ENCODE measurements at regions not wholly inside any gene's neighbourhood (a gene's known extent, or its start where the extent isn't known, plus 50 kb on each side); places are given as distances from the start of the nearest gene placed in this dataset.

- Mint-ChIP-seq H3K27ac (ENCODE audit: unreplicated experiment) (no peak overlapping the region), H3K4me3 (ENCODE audit: unreplicated experiment) (no peak overlapping the region), H3K4me1 (ENCODE audit: low read depth, unreplicated experiment) (no peaks in the 10 kb centered on the region), H3K9me3 (ENCODE audit: unreplicated experiment) (peaks cover 6% of the 10 kb centered on the region), H3K27me3 (ENCODE audit: unreplicated experiment) (no peaks in the 10 kb centered on the region), H3K36me3 (ENCODE audit: unreplicated experiment) (peaks cover 5% of the 10 kb centered on the region)
- no peak for DNase-seq
- no peak for TF ChIP-seq CTCF (IDR thresholded peaks at IDR 0.05; ENCODE audit: partially characterized antibody, unreplicated experiment)
Measured at GRCh38 chr16:5709889-5710288, 612.3 kb upstream of the EEF2KMT start.

GRCh38 chr16:5706211-5706610, 608.6 kb upstream of the EEF2KMT start:
- no peak for DNase-seq
- Mint-ChIP-seq H3K27ac (ENCODE audit: unreplicated experiment) (peak overlapping the region; percentile 4), H3K4me3 (ENCODE audit: unreplicated experiment) (no peak overlapping the region), H3K27me3 (ENCODE audit: unreplicated experiment) (peaks cover 3% of the 10 kb centered on the region), H3K4me1 (ENCODE audit: low read depth, unreplicated experiment) (no peaks in the 10 kb centered on the region), H3K36me3 (ENCODE audit: unreplicated experiment) (peaks cover 7% of the 10 kb centered on the region), H3K9me3 (ENCODE audit: unreplicated experiment) (peaks cover 7% of the 10 kb centered on the region)
- TF ChIP-seq CTCF (IDR thresholded peaks at IDR 0.05; ENCODE audit: partially characterized antibody, unreplicated experiment): no peak

- Mint-ChIP-seq H3K36me3 (ENCODE audit: unreplicated experiment) (peaks cover 7% of the 10 kb centered on the region), H3K4me1 (ENCODE audit: low read depth, unreplicated experiment) (no peaks in the 10 kb centered on the region), H3K27ac (ENCODE audit: unreplicated experiment) (no peak overlapping the region), H3K9me3 (ENCODE audit: unreplicated experiment) (peaks cover 7% of the 10 kb centered on the region), H3K27me3 (ENCODE audit: unreplicated experiment) (peaks cover 3% of the 10 kb centered on the region), H3K4me3 (ENCODE audit: unreplicated experiment) (no peak overlapping the region)
- no peak for DNase-seq
- TF ChIP-seq CTCF (IDR thresholded peaks at IDR 0.05; ENCODE audit: partially characterized antibody, unreplicated experiment): no peak
Measured at GRCh38 chr16:5704271-5704670, 606.7 kb upstream of the EEF2KMT start.

- H3K27me3 Mint-ChIP-seq (ENCODE audit: unreplicated experiment): no peaks in the 10 kb centered on the region
- peaks cover 7% of the 10 kb centered on the region for H3K9me3 Mint-ChIP-seq (ENCODE audit: unreplicated experiment)
- H3K27ac Mint-ChIP-seq (ENCODE audit: unreplicated experiment): no peak overlapping the region
- TF ChIP-seq CTCF (IDR thresholded peaks at IDR 0.05; ENCODE audit: partially characterized antibody, unreplicated experiment): no peak
- H3K4me1 Mint-ChIP-seq (ENCODE audit: low read depth, unreplicated experiment): no peaks in the 10 kb centered on the region
- no peak overlapping the region for H3K4me3 Mint-ChIP-seq (ENCODE audit: unreplicated experiment)
- DNase-seq: no peak
- no peaks in the 10 kb centered on the region for H3K36me3 Mint-ChIP-seq (ENCODE audit: unreplicated experiment)
Measured at GRCh38 chr16:5693426-5693825, 595.8 kb upstream of the EEF2KMT start.

GRCh38 chr16:5681966-5682365, 584.4 kb upstream of the EEF2KMT start:
- no peak for TF ChIP-seq CTCF (IDR thresholded peaks at IDR 0.05; ENCODE audit: partially characterized antibody, unreplicated experiment)
- H3K9me3 Mint-ChIP-seq (ENCODE audit: unreplicated experiment): peaks cover 4% of the 10 kb centered on the region
- peaks cover 6% of the 10 kb centered on the region for H3K27me3 Mint-ChIP-seq (ENCODE audit: unreplicated experiment)
- H3K36me3 Mint-ChIP-seq (ENCODE audit: unreplicated experiment): no peaks in the 10 kb centered on the region
- no peak overlapping the region for H3K4me3 Mint-ChIP-seq (ENCODE audit: unreplicated experiment)
- DNase-seq: no peak
- no peaks in the 10 kb centered on the region for H3K4me1 Mint-ChIP-seq (ENCODE audit: low read depth, unreplicated experiment)
- no peak overlapping the region for H3K27ac Mint-ChIP-seq (ENCODE audit: unreplicated experiment)

All from glutamatergic neuron (in vitro differentiated cells).